HEK293 (cell line): ENCODE measurements at regions not wholly inside any gene's neighbourhood (a gene's known extent, or its start where the extent isn't known, plus 50 kb on each side); places are given as distances from the start of the nearest gene placed in this dataset.

Experiments used
- ATF2 ChIP-seq: fragments of 450-650 bp; formaldehyde crosslinking; IDR thresholded peaks from 2 replicates; pipeline ENCODE4 v1.5.1; 2016; ENCODE audit warnings: missing biosample characterization, missing genetic modification characterization, low read depth
- OSR2 ChIP-seq: fragments of 450-650 bp; formaldehyde crosslinking; IDR thresholded peaks from 2 replicates; pipeline ENCODE4 v1.5.1; 2016; ENCODE audit warnings: missing biosample characterization, missing genetic modification characterization
- ZNF239 ChIP-seq: fragments of 450-650 bp; formaldehyde crosslinking; IDR thresholded peaks from 2 replicates; pipeline ENCODE4 v1.5.1; 2016; ENCODE audit warnings: missing biosample characterization, missing genetic modification characterization
- ZNF645 ChIP-seq: fragments of 450-650 bp; formaldehyde crosslinking; IDR thresholded peaks from 2 replicates; pipeline ENCODE4; 2016; ENCODE audit warnings: missing biosample characterization, missing genetic modification characterization
- ZNF837 ChIP-seq: fragments of 450-650 bp; formaldehyde crosslinking; IDR thresholded peaks from 2 replicates; pipeline ENCODE4 v1.5.1; 2016; ENCODE audit warnings: missing biosample characterization, missing genetic modification characterization

- TF ChIP-seq ZNF239 (tag by site-specific recombination) (no peak), OSR2 (tag by site-specific recombination) (no peak), ATF2 (tag by site-specific recombination) (no peak), ZNF837 (no peak), ZNF645 (tag by site-specific recombination) (no peak)
Observed at GRCh38 chr12:106006940-106007339, 131.8 kb downstream of the NUAK1 start.
